ENCODE measurements at regions not wholly inside any gene's neighbourhood (a gene's known extent, or its start where the extent isn't known, plus 50 kb on each side); places are given as distances from the start of the nearest gene placed in this dataset.
"Not testable (repeated sequence)": the region's sequence is repeated elsewhere in the genome, so short reads cannot be mapped to it uniquely, and the experiment has no call there.

DNA sequence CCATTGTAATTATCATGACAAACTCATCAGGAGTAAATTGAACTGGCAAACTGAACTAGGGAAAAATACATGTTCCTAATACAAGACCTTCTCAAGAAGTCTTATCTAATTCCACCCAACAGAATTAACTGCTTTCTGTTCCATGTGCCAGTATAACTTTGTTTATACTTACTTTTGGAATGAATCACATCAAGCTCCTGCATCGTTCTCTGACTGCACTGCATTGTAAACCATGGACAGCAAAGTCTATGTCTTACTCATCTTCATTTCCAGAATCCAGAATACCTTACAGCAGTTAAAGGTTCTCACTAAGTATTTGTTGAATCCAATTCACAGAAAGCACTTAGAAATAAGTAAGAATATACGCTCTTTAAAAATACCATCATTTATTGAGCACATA lies 102.8 kb downstream of the PLK2 start:
- DNase-seq: no peak

DNA sequence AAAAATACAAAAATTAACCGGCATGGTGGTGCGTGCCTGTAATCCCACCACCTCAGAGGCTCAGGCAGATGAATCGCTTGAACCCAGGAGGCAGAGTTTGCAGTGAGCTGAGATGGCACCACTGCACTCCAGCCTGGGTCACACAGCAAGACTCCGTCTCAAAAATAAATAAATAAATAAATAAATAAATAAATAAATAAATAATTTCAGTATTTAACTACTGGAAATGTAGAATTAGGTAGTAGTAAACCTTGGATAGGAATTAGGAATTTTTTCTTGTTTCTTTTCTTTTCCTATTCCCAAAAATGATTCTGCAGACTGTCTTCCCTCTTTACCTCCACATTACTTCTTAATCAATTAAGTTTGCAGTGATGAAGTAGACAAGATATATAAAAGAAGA lies 103.2 kb downstream of the PLK2 start:
- DNase-seq: no peak

DNA sequence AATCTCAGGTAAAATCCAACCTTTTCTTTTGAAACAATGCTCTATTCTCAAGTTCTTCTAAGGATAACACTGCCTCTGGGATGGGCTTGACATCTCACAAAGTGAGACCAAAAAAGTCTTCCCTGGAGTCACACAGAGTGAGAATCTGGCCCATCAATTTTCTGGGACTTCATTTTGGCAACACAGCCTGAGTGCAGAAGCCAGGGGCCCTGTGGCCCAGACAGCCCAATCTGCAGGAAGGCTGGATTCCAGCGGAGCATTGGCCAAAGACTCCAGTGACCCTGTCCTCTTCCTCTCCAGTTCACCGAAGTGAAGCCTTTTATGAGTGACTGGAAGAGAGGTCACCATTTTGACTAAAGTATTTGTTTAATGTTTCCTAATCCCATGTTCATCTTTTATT lies 105.1 kb downstream of the PLK2 start:
- no peak for DNase-seq

DNA sequence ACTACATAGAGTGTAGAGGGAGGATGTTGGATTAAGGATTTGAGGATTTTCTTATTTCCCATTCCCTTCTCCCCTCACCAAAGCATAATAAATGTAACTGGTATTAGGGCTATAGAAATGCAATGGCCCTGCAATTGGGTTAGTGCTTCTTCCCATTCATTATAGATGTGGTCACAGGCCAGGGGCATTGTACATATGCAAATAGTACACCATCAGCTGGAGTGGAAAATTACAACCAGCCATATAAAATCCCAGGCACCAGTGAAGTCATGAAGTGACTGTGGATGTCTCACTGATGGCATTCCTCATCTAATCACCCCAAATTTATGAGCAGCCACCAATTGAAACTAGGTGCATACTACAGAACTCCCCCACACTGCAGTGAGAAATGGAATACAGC lies 105.9 kb downstream of the PLK2 start:
- DNase-seq: no peak

DNA sequence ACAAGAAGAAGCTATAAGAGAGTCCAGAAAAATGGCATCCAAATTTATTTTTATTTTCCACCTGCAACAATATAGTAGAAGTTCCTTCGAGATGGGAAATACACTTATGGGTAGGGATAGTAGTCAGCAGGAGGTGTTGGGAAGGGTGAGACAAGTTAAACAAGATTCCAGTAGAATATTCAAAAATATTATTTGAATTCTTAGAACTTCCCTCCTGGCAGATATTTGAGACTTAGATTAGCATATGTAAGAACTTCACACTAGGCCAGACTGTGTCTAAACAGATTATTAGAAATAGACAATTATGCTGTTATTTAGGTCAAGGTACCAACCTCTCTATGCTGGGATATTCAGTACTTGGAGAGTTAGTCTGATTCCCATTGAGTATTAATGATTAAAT lies 108.7 kb downstream of the PLK2 start:
- DNase-seq: no peak

DNA sequence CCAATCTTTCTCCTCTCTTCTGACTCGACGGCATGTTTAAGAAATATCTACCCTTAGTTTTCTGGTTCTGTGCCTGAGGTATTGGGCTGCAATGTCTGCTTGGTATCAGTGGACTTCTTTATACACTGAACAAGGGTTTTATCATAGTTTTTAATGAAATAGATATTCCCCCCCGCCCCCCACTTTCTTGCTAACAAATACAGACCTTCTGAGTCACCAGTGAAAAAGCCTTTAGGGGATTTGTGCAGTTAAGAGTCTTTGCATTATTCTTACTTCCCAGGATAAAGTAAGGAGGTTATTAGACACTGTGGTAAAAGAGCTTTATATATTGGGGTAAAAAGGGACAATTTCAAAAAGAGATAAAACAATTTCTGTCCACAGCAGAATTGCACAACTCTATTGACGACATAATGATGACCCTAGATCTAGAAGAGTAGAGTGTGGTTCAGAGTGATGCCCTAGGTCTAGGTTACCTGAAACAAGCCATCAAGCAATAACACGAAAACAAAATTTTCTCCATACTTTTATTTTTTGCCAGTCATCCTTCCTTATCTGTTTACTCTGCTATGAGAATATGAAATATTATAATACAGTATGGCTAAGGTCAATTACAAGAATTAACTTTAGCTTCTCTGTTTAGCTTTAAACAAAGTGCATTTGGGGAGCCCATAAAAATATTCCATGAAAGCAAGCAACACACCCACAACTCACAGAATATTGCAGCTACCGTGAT lies 110.7 kb downstream of the PLK2 start:
- DNase-seq: no peak

DNA sequence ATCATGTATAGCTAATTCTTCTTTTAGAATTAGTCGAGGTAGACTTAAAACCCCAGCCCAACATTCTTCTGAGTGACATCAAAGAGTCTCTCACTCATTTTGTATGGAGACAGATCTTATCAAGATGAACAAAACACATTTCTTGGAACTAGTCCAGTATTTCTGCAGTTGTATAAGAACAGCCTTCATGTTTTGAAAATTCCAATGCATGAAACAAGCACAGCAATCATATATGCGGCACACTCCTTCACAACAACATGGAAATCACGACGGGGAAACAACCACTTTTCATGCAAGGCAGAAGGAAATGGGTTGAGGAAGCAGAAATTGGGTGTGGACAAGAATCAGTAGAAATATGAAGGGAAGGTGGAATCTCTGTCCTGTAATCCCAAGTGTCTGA lies 113.8 kb downstream of the PLK2 start:
- no peak for DNase-seq

DNA sequence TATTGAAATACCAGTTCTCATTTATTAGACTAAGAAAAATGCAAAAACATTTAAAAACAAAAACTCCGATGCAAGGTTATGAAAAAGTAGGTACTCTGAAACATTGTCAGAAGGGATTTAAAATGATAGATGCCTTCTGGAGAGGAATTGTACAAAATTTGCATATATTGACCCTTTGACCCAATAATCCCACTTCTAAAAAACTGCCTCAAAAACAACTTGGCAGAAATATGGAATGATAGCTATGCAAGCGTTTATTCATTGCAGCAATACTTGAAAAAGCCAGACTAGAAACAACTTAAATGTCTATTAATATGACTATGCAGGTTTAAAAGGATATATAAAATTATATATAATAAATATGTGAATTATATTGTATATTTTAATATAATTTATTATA lies 118.4 kb downstream of the PLK2 start:
- DNase-seq: no peak

DNA sequence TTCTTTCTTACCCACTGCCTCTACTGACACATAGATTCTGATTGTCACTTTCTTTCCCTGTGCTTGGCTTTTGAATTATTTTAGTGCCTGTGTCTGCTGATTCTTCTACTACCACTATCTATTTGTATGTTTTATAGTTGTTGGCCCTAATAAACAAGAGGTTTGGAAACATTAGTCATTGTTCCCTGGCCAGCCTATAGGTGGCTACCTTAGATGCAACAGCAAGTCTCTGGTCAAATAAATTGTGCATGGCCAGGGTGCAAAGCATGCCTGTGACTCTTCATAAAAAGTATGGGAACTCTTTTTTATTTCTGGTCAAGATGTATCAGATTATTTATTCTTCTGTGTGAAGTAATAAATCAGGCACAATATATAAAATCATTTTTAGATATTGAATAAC lies 124.4 kb downstream of the PLK2 start:
- DNase-seq: no peak

DNA sequence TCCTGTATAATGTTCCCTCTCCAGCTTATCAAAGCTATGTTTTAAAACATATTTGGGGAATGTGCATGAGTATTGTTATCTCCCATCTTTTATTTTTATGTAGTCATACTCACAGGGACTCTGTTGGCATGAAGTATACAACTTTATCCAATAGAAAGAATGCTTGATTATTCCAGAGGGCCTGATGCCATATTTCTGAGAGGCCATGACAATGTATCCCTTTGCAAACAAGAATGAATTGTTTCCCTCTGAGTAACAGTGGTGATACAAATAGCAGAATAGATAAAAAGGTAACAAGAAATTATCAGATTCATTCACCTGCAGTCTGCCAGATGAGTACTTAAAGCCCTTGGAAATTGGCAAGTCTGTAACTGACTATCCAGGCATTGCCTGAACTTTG lies 125.9 kb downstream of the PLK2 start:
- DNase-seq: no peak

DNA sequence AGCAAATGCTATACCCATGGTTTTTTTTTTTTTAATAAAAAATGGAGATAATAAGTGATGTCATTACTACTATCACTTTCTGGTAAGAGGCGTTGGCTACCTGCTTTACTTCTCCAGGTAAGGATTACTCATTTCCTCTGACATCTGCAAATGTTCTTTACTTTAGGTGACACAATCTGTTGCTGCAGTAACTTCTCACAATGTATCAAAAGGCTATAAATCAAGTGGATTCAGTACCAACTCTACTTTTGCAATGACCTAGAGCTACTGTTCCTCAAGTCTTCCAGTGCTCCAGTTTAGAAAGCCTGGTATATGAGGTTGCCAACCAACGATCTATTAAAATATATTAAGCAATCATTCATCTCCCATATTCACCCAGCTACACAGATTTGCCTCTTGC lies 129.1 kb downstream of the PLK2 start:
- no peak for DNase-seq

DNA sequence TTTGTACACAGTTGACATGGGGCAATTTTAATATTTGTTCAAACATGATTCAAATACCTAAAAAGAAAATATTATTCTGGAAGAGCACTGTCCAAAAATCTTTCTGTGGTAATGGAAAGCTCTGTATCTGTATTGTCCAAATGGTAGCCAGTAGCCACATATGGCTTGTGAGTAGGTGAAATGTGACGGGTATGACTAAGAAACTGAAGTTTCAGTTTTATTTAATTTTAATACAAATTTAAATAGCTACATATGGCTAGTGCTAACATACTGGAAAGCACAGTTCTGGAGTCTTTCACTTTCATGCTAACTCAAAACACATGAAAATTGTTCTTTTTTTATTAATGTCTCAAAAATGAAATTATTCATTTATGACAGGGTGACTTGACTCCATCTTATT lies 132.6 kb downstream of the PLK2 start:
- no peak for DNase-seq

DNA sequence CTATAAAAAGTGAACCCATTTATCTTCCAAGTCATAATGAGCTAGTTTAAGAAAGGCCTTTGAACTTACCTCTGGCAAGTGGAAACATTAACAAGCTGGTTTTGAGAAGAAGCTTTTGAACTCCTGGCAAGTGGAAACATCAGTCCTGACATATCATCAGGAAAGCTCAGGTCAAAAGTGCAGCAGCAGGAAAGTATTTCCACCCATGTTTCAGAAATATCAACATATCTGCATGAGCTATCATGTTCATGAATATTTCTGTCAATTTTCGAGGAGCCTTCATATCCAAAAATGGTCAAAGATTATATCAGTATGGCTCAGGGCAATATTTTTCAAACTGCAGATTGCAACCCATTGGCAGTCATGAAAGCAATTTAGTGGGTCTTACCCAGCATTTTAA lies 133.9 kb downstream of the PLK2 start:
- DNase-seq: no peak

DNA sequence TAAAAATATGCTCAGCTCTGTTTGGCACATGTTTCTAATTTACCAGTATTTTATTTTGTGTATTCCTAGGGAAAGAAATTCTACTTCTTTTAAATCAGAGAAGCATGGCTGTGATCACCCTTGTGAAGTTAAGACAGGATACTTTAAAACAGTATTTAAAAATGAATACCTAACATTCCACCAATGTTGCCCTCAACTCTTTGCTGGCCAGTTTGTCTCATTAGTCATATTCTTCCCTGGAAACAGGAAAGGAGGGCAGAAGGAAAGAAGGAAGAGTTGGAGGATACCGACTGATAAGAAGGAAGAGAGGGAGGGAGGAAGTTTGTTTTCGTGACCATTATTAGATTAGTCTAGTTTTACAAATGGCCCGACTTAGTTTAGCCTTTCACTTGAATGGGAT lies 137.4 kb downstream of the PLK2 start:
- DNase-seq: no peak

DNA sequence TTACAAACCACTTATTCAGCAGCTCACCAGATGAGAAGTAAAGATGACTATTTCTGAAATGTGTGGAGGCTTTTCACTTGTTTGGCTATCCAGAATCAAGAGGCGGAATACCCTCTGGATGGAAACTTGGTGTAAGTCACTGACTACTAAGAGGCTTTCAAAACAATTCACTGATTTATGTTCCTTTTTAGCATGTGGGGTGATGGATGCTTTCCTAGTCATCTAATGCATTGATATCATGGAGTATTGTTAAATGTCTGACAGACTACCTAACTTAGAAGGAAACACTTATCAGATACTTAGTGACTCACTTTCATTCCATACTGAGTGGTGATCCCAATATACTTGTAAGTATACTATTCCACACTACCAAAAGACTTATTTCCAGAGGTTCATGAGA lies 141.4 kb downstream of the PLK2 start:
- no peak for DNase-seq

DNA sequence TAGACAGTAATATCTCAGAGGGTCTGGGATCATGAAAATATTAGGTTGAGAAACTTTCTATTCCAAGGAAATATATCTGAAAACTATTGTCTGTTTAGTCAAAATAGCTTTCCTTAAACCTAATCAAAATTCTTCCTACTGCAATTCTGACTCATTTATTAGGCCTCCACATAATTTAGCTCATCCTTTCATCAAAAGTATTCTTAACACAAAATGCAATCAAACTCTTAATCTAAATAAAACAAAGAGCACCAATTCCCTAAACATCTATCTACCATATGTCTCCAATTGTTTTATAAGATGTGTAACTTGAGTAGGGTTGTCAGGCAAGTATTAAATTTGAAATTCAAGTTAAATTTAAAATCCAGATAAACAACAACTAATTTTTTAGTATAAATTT lies 142.1 kb downstream of the PLK2 start:
- DNase-seq: no peak

DNA sequence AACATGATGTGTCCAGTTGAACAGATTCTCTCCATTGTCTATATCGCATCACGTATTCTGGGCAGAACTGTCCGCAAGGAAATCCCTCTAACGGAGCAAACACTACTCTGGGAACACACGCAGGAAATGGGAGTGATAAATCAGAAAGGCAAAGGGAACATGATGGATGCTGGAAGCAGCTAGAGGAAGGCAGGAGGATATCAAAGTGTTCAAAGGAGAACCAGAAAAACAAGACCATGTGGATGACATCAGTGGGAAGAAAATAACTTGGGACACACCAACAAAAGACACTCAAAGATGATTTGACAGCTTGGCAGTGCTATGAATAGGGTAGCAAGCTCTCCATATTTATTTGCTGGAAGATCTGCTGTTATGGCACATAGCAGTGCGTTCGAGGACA lies 142.9 kb downstream of the PLK2 start:
- no peak for DNase-seq

DNA sequence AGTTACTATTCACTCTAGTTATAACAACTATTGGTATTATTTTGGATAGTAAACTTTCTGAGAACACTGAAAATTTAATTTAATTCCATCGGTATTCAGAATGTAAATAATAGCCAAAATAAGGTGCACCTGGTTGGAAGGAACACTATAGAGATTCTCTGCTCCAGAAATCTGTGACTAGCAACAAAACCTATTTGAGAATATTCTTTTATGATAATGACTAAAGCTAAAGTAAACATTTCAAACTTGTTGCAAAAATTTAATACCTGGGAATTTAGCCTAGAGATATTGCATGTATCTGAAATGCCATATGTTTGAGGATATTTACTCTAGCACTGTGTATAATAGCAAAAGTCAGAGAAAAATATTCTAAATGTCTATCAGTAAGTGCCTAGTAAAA lies 144.1 kb downstream of the PLK2 start:
- no peak for DNase-seq

DNA sequence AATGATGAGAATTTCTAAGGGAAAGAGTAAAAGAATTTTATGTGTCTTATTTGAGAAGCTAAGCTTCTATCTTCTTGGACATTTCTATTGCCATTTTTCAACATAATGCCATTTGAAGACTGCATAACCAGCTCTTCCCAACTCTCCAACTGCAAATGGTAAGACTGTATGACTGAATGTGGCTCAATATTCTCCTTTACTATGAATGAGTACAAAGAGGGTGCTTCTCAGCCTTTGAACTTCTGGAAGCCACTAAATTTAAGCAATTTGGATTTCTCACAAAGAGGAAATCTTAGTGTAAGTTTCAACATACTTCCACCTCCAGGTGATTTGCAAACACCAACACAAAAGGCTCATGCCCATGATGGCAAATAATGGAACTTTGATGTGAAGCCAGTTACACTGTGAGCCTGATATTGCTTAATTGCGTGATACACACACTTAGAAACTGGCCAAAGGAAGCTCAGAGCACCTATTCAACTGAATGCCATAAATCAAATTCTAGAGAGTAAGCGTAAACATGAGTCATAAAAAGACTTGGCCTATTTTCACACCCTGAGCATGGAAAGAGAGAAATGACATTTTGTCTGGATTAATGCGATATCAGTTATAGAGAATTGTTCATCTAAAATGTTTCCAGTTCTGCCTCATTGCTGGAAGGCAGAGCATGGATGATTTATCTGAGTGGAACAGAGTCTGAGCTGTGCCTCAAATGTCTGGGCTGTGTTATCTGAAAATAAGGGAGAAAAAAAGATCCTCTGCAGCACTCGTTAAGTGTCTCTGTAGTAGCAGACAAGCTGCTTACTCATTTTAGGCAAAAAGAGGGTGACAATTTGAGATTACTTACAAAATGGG lies 145.3 kb downstream of the PLK2 start:
- no peak for DNase-seq

DNA sequence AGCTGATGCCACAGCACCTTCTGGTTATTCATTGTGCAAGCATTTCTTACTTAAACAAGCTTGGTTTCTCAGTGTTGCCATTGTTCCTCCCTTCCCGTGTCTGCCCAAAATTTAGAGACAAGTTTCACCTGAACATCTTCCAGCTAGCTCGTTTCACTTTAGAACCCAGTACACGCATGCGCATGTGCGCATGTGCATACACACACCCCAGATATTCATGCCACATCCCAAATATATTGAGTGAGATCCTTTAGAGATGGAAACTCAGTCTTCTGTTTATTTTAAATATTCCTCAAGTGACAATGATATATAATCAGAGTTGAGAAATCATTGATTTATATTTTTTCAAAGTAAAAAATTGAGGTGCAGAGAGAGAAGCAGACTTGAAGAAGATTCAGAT lies 147.6 kb downstream of the PLK2 start:
- no peak for DNase-seq

DNA sequence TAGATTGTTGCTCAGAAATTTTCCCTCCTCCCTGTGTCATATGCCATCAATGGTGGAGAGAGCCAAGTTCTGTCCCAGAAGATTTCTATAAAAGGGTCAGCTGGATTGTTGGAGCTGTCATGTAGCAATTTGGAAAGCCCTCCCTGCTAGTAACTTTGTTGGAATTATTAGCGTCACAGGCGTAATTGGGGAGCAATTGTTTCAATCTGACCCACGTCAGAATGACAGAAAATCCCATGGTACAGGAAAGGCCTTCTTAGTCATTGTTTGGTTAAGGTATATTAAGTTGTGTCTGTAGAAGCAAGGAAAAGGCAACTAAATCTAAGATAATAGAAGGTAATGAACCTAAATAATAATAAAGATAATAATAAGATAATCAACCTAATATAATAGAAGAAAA lies 148.4 kb downstream of the PLK2 start:
- DNase-seq: no peak

DNA sequence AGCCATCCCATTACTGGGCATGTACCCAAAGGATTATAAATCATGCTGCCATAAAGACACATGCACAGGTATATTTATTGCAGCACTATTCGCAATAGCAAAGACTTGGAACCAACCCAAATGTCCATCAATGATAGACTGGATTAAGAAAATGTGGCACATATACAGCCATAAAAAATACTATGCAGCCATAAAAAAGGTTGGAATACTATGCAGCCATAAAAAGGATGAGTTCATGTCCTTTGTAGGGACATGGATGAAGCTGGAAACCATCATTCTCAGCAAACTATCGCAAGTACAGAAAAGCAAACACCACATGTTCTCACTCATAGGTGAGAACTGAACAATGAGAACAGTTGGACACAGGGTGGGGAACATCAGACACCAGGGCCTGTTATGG lies 151.5 kb downstream of the PLK2 start:
- not testable (repeated sequence) for DNase-seq

DNA sequence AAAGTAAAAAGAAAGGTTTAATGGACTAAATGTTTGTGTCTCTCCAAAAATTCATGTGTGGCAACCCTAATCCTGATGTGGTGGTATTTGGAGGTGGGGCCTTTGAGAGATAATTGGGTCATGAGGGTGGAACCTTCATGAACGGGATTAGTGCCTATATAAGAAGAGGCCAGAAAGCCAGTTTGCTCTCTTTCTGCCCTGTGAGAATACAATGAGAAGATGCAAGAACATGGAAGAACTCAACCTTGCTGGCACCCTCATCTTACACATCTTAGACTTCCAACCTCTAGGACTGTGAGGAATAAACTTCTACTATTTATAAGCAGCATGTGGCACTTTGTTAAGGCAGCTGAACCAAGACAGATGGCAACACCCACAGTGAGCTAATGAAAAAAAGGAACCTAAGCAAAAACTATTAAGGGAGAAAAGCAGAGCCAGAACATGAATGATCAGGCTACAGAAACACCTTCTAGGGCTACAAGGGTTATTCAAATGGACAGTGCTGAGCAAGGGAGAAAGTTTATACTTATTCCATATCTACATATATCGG lies 159.5 kb downstream of the PLK2 start:
- no peak for DNase-seq

DNA sequence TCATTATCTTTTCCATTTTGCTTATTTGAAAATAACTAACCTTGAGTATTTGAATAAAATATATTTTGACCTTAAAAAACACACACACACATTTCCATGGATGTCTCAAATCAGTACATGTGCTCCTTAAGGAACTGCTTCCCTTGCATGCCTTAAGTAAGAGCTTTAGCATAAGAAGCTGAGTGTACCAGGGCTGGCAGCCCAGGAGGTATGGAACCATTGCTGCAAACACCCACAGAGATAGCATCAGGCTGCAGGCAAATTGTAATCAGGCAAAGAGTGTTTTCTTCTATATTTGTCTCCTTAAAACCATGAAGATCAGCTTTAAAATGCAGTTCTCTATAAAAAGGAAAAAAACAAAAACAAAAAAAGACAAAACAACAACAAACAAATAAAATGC lies 160.6 kb downstream of the PLK2 start:
- DNase-seq: no peak

Measured in NCI-H2081 (cell line).